ENCODE measurements at regions not wholly inside any gene's neighbourhood (a gene's known extent, or its start where the extent isn't known, plus 50 kb on each side); places are given as distances from the start of the nearest gene placed in this dataset.

DNA sequence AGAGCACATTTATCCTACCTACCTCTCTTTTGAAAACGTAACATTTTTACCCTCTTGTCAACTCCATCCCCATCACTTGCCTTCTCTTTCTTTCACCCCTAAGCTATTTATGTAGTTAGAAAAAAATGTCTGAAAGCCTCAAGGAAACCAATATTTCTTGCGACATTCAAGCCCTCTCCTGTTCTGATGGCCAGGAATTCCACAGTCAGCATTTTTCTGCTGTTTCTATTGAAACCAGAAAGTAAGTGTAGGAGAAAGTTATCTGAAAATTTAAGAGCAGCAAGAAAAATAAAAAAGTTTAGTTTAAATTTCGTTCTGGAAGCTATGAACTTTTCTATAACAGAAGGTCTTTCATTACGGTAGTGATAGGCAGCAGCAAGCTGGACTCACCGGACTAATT is 247.6 kb upstream of the PBX1 start:
- FAIRE-seq (no peak), DNase-seq (ENCODE audit: insufficient read length, low spot score) (no peak)
- TF ChIP-seq POU2F2 (IDR thresholded peaks at IDR 0.05; ENCODE audit: low read depth, low read length): no peak
- no peak for TF ChIP-seq TAF1 (IDR thresholded peaks at IDR 0.05; ENCODE audit: low read depth, low read length)
- TF ChIP-seq POLR2A (IDR thresholded peaks at IDR 0.05; ENCODE audit: low read depth, low read length): no peak
- TF ChIP-seq SPI1 (IDR thresholded peaks at IDR 0.05; ENCODE audit: low read depth, low read length): no peak
- no peak for TF ChIP-seq POLR2AphosphoS5 (IDR thresholded peaks at IDR 0.05; ENCODE audit: low read depth, low read length)
- TF ChIP-seq PAX5 (IDR thresholded peaks at IDR 0.05; ENCODE audit: insufficient read depth, low read length, severe bottlenecking): no peak

DNA sequence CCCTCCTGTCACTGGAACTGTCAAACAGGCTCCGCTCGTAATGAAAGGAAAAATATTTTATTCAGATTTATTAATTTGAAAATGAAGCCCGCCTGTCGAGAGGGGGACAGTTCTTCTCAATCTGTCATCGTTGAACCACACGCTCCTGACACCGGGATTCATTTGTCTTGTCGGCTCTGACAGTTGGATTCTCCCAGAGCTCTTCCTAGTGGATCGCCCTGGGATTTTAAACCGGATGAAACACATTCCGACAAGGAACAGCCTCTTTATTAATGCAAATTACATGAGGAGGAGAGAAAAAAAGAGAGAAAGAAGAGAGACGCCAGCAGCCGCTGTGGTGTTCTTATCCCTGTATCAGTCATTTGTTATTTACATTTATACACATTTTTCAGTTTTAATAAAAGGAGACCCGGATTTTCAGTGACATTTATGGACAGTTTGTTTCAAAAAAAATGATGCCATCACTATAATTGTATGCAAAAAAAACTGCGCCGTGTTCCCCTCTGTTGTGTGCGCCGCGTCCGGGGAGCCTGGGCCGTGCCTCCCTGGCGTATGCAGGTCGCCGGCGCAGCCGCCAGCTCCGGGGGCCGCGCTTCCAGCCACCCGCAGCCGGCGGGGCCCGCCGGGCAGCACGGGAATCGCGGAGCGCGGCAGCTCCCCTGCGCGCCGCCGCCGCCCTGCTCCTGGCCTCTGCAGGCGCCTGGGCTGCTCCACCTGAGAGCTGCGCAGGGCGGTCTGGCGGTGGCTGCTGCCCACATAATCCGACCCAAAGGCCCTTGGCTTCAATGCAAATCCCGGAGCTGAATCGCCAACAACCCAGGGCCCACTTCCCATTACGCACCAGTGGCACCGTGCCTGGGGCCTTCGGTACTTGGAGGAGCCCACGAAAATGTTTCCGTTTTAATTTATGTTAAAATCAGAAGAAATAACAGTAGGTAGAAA is 237.9 kb upstream of the PBX1 start:
- TF ChIP-seq SPI1 (IDR thresholded peaks at IDR 0.05; ENCODE audit: low read depth, low read length) (no peak), POLR2A (IDR thresholded peaks at IDR 0.05; ENCODE audit: low read depth, low read length) (no peak), POLR2AphosphoS5 (IDR thresholded peaks at IDR 0.05; ENCODE audit: low read depth, low read length) (no peak), POU2F2 (IDR thresholded peaks at IDR 0.05; ENCODE audit: low read depth, low read length) (no peak), PAX5 (IDR thresholded peaks at IDR 0.05; ENCODE audit: insufficient read depth, low read length, severe bottlenecking) (no peak), TAF1 (IDR thresholded peaks at IDR 0.05; ENCODE audit: low read depth, low read length) (no peak)
- no peak for DNase-seq (ENCODE audit: insufficient read length, low spot score)
- FAIRE-seq: no peak

DNA sequence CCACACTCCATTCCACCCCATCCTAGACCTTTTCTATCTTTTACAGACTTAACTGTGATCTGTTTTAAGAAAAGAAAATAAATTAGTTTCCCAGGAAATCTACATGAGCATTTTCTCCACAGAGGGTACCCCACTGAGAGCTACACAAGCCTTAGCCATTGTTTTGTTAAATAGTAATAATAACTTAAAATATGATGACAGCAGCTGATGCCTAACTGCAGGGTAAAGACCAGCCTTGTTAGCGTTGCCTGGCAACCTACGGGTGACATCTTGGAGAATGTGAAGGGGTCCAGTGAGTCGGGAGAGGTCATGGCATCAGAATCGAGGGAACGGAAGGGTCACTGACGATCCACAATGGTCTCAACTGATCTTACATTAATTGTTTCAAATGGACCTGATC is 233.2 kb upstream of the PBX1 start:
- DNase-seq (ENCODE audit: insufficient read length, low spot score) (no peak), FAIRE-seq (no peak)
- TF ChIP-seq PAX5 (IDR thresholded peaks at IDR 0.05; ENCODE audit: insufficient read depth, low read length, severe bottlenecking) (no peak), POLR2A (IDR thresholded peaks at IDR 0.05; ENCODE audit: low read depth, low read length) (no peak), SPI1 (IDR thresholded peaks at IDR 0.05; ENCODE audit: low read depth, low read length) (no peak), POLR2AphosphoS5 (IDR thresholded peaks at IDR 0.05; ENCODE audit: low read depth, low read length) (no peak), TAF1 (IDR thresholded peaks at IDR 0.05; ENCODE audit: low read depth, low read length) (no peak), POU2F2 (IDR thresholded peaks at IDR 0.05; ENCODE audit: low read depth, low read length) (no peak)

DNA sequence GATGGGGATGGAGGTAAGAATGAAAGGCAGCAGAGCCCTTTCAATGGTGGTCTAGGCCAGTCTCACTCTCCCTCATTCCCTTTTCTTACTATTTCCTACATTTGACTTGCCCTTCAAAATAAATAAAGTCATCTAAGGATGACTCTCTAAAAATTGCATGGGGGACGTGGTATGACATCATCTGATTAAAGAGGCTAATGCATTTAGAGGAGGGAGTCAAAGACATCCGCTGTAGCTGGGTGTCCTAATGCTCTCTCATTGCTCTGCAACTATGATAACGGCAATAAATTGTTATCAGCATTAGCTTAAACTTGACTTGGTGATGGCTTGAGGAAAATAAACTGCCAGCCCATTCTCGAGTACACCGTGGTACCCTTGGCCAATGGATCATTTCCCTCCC is 225.6 kb upstream of the PBX1 start:
- FAIRE-seq: no peak
- TF ChIP-seq POU2F2 (IDR thresholded peaks at IDR 0.05; ENCODE audit: low read depth, low read length): no peak

DNA sequence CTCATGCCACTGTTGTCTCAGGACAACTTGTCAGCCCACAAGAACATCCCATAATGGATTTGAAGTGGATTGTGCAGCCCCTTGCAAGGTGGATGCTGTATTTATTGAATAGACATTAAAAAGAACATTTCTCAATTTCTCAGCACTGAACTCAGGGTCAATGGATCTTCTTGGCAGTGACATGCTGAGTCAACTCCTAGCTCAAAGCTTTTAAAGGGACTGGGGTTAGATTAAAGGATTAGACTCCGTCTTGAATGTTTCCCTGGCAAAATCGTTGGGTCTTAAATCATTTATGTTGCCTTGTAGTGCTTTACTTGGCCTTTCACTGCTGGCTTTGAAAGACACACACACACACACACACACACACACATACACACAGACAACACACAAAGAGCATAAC is 221.6 kb upstream of the PBX1 start:
- FAIRE-seq (no peak), DNase-seq (ENCODE audit: insufficient read length, low spot score) (no peak)
- no peak for TF ChIP-seq SPI1 (IDR thresholded peaks at IDR 0.05; ENCODE audit: low read depth, low read length)
- no peak for TF ChIP-seq POU2F2 (IDR thresholded peaks at IDR 0.05; ENCODE audit: low read depth, low read length)
- TF ChIP-seq POLR2AphosphoS5 (IDR thresholded peaks at IDR 0.05; ENCODE audit: low read depth, low read length): no peak
- no peak for TF ChIP-seq PAX5 (IDR thresholded peaks at IDR 0.05; ENCODE audit: insufficient read depth, low read length, severe bottlenecking)
- no peak for TF ChIP-seq POLR2A (IDR thresholded peaks at IDR 0.05; ENCODE audit: low read depth, low read length)
- TF ChIP-seq TAF1 (IDR thresholded peaks at IDR 0.05; ENCODE audit: low read depth, low read length): no peak

More for the DNA sequence above, 225.6 kb upstream of the PBX1 start:
- DNase-seq (ENCODE audit: insufficient read length, low spot score): no peak

DNA sequence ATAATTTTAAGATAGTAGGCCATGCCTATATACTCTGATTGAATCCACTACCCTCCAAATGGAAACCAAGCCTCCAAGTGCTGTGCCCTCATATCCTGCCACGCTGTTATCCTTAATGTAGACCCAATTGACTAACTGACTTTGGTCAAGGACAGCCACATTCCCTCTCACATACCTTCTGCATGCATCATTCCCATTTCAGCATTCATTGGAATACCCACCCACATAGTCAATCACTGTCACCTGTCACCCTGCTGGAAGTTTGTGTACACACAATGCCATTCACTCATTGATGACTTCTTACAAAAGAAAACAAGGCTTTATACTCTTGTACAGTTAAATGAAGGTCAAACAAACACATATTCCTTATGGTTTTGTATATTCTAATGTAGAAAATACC is 221.1 kb upstream of the PBX1 start:
- no peak for TF ChIP-seq PAX5 (IDR thresholded peaks at IDR 0.05; ENCODE audit: insufficient read depth, low read length, severe bottlenecking)
- no peak for TF ChIP-seq POLR2AphosphoS5 (IDR thresholded peaks at IDR 0.05; ENCODE audit: low read depth, low read length)
- no peak for TF ChIP-seq SPI1 (IDR thresholded peaks at IDR 0.05; ENCODE audit: low read depth, low read length)
- TF ChIP-seq POLR2A (IDR thresholded peaks at IDR 0.05; ENCODE audit: low read depth, low read length): no peak
- no peak for TF ChIP-seq TAF1 (IDR thresholded peaks at IDR 0.05; ENCODE audit: low read depth, low read length)
- TF ChIP-seq POU2F2 (IDR thresholded peaks at IDR 0.05; ENCODE audit: low read depth, low read length): no peak
- no peak for DNase-seq (ENCODE audit: insufficient read length, low spot score)
- FAIRE-seq: no peak

DNA sequence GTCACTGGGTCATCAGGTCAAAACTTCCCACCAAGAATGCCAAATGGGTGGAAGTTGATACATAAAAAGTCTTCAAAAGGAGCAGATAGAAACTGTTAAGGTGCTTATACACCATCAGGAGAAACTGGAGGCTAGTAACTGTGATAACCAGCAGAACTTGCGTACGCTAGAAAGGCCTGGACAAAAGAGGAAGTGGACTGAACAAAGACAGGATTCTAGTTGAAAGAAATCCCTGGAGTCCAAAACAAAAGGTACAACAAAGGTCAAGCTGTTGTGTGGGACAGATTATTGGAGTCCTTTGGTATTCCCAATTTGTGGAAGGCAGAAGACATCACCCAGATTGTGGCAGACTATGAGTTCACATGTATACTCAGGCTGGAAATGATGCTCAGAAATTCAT is 215.8 kb upstream of the PBX1 start:
- DNase-seq (ENCODE audit: insufficient read length, low spot score): no peak
- no peak for TF ChIP-seq TAF1 (IDR thresholded peaks at IDR 0.05; ENCODE audit: low read depth, low read length)
- TF ChIP-seq POLR2AphosphoS5 (IDR thresholded peaks at IDR 0.05; ENCODE audit: low read depth, low read length): no peak
- no peak for TF ChIP-seq PAX5 (IDR thresholded peaks at IDR 0.05; ENCODE audit: insufficient read depth, low read length, severe bottlenecking)
- no peak for TF ChIP-seq POLR2A (IDR thresholded peaks at IDR 0.05; ENCODE audit: low read depth, low read length)
- 0 out of 2 replicates have a peak, but pooled peaks have one; percentile 19 for TF ChIP-seq SPI1 (IDR thresholded peaks at IDR 0.05; ENCODE audit: low read depth, low read length)
- TF ChIP-seq POU2F2 (IDR thresholded peaks at IDR 0.05; ENCODE audit: low read depth, low read length): no peak
- no peak for FAIRE-seq

DNA sequence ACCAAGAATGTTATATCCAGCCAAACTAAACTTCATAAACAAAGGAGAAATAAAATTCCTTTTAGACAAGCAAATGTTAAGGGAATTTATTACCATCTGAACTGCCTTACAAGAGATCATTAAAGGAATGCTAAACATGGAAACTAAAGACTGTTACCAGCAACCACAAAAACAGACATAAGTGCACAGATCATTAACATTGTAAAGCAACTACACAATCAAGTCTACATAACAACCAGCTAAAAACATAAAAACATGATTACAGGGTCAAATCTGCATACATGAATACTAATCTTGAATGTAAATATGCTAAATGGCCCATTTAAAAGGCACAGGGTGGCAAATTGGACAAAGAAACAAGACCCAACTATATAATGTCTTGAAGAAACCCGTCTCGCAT is 211.0 kb upstream of the PBX1 start:
- DNase-seq (ENCODE audit: insufficient read length, low spot score) (no peak), FAIRE-seq (no peak)
- no peak for TF ChIP-seq PAX5 (IDR thresholded peaks at IDR 0.05; ENCODE audit: insufficient read depth, low read length, severe bottlenecking)
- TF ChIP-seq POU2F2 (IDR thresholded peaks at IDR 0.05; ENCODE audit: low read depth, low read length): no peak
- TF ChIP-seq TAF1 (IDR thresholded peaks at IDR 0.05; ENCODE audit: low read depth, low read length): no peak
- no peak for TF ChIP-seq SPI1 (IDR thresholded peaks at IDR 0.05; ENCODE audit: low read depth, low read length)
- no peak for TF ChIP-seq POLR2A (IDR thresholded peaks at IDR 0.05; ENCODE audit: low read depth, low read length)
- no peak for TF ChIP-seq POLR2AphosphoS5 (IDR thresholded peaks at IDR 0.05; ENCODE audit: low read depth, low read length)

DNA sequence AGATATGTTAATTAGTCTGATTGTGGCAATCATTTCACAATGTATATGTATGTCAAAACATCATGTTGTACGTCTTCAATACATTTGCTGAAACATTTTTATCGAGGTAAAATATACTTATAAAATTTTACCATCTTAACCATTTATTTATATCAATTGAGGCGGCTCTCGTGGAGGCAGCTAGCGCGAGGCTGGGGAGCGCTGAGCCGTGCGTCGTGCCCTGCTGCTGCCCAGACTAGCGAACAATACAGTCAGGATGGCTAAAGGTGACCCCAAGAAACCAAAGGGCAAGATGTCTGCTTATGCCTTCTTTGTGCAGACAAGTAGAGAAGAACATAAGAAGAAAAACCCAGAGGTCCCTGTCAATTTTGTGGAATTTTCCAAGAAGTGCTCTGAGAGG is 202.5 kb upstream of the PBX1 start:
- TF ChIP-seq SPI1 (IDR thresholded peaks at IDR 0.05; ENCODE audit: low read depth, low read length) (no peak), PAX5 (IDR thresholded peaks at IDR 0.05; ENCODE audit: insufficient read depth, low read length, severe bottlenecking) (no peak), TAF1 (IDR thresholded peaks at IDR 0.05; ENCODE audit: low read depth, low read length) (no peak), POU2F2 (IDR thresholded peaks at IDR 0.05; ENCODE audit: low read depth, low read length) (no peak), POLR2AphosphoS5 (IDR thresholded peaks at IDR 0.05; ENCODE audit: low read depth, low read length) (no peak)
- DNase-seq (ENCODE audit: insufficient read length, low spot score) (no peak), FAIRE-seq (no peak)

DNA sequence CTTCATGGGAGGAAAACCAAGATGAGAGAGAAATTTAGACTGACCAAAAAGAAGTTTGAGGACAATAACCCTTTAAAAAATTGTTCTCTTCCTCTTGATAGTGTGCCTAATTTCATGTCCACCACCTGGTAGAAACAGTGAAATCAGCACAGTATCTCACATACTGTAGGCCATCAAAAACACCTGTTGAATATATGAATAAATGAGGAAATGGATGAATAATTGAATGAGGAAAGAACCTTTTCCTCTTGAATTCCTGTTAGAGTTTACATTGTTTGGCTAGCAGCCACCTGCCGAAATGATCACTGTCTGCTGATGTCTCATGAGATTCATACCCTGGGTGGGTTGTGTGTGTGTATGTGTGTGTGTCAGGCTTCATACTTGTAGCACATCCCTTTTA is 198.7 kb upstream of the PBX1 start:
- TF ChIP-seq POLR2AphosphoS5 (IDR thresholded peaks at IDR 0.05; ENCODE audit: low read depth, low read length) (no peak), POLR2A (IDR thresholded peaks at IDR 0.05; ENCODE audit: low read depth, low read length) (no peak), POU2F2 (IDR thresholded peaks at IDR 0.05; ENCODE audit: low read depth, low read length) (no peak), TAF1 (IDR thresholded peaks at IDR 0.05; ENCODE audit: low read depth, low read length) (no peak), PAX5 (IDR thresholded peaks at IDR 0.05; ENCODE audit: insufficient read depth, low read length, severe bottlenecking) (no peak), SPI1 (IDR thresholded peaks at IDR 0.05; ENCODE audit: low read depth, low read length) (no peak)
- no peak for DNase-seq (ENCODE audit: insufficient read length, low spot score)
- no peak for FAIRE-seq
